ENCODE measurements at regions not wholly inside any gene's neighbourhood (a gene's known extent, or its start where the extent isn't known, plus 50 kb on each side); places are given as distances from the start of the nearest gene placed in this dataset.

DNA sequence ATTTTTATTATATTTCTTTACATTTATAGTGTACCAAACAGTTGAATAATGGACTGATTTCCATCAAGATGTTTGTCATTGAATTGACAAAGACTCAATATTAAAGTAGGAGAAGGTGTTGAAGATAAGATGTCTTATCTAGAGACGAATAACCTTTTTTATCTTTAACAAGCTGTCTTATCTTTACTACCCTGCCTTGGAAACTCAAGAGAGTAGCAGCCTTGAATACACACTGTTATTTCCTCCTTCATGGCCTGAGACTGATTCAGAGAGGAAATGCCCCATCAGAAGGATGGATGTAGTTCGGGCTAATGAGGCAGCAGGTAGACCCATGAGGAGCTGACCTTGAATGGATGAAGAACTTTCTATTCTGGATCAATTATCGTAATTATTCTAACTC is 365.1 kb upstream of the SEMA6D start:
- no peak for FAIRE-seq
- no peak for DNase-seq (ENCODE audit: insufficient read length, low spot score)
- TF ChIP-seq, protein P1, sequence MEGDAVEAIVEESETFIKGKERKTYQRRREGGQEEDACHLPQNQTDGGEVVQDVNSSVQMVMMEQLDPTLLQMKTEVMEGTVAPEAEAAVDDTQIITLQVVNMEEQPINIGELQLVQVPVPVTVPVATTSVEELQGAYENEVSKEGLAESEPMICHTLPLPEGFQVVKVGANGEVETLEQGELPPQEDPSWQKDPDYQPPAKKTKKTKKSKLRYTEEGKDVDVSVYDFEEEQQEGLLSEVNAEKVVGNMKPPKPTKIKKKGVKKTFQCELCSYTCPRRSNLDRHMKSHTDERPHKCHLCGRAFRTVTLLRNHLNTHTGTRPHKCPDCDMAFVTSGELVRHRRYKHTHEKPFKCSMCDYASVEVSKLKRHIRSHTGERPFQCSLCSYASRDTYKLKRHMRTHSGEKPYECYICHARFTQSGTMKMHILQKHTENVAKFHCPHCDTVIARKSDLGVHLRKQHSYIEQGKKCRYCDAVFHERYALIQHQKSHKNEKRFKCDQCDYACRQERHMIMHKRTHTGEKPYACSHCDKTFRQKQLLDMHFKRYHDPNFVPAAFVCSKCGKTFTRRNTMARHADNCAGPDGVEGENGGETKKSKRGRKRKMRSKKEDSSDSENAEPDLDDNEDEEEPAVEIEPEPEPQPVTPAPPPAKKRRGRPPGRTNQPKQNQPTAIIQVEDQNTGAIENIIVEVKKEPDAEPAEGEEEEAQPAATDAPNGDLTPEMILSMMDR (IDR thresholded peaks at IDR 0.05; ENCODE audit: insufficient read depth, missing control alignments), result no peak

DNA sequence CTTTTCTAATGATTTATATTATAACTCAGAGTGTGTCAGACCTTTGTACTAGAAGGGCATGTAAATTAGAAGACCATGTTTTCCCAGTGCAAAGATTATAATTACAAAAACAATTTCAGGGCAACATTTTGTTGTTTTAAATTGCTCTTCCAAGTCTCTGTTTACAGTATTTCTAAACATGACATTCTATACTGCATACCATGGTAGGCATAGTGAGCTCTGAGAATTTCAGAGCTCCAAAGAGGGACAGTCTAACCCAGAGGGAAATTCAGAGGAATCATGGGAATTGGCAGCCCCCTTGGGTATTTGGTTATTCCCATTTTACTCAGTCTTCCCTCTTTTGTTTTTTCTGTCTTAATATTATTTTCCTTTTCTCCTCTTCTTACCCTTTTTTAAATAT is 361.5 kb upstream of the SEMA6D start:
- DNase-seq (ENCODE audit: insufficient read length, low spot score) (no peak), FAIRE-seq (no peak)
- TF ChIP-seq, protein P1 (IDR thresholded peaks at IDR 0.05; ENCODE audit: insufficient read depth, missing control alignments), result no peak

DNA sequence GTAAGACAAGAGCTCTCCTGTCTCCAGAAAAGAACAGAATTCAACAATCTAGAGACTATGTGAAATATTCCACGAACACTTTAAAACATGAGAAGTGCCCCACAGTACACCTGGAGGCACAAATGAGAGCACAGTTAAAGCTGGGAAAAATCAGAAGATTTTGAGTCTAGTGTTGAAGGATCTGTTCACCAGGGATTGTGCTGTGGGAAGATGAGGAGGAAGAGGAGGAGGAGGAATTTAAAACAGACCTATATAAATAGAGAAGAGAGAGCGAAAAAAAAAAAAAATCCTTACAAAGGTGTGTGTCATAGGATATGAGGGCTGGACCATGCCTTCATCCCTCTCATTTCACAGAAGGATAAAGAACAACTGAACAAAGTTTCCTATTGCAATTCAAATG is 361.0 kb upstream of the SEMA6D start:
- no peak for FAIRE-seq
- DNase-seq (ENCODE audit: insufficient read length, low spot score), result no peak

DNA sequence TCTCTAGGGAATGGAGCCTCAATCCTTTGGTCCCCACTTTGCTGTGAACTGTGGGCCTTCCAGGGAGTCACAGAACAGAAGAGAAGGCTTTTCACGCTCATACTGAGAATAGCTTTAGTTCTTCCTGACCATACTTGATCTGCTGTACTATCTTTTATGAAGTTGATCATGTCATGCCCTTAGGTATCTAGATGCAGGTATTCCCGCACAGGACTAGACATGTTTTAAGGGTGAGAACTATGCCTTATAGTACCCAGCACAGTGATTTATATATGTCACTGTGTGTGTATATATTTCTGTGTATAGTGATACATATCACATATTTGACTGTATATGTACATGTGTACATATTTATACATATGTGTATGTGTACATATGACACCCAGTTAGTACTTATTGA is 358.4 kb upstream of the SEMA6D start:
- no peak for DNase-seq (ENCODE audit: insufficient read length, low spot score)
- TF ChIP-seq, protein P1 (IDR thresholded peaks at IDR 0.05; ENCODE audit: insufficient read depth, missing control alignments), result no peak
- FAIRE-seq, result no peak

More for the DNA sequence above, 361.0 kb upstream of the SEMA6D start:
- TF ChIP-seq, protein P1 (IDR thresholded peaks at IDR 0.05; ENCODE audit: insufficient read depth, missing control alignments), result no peak

DNA sequence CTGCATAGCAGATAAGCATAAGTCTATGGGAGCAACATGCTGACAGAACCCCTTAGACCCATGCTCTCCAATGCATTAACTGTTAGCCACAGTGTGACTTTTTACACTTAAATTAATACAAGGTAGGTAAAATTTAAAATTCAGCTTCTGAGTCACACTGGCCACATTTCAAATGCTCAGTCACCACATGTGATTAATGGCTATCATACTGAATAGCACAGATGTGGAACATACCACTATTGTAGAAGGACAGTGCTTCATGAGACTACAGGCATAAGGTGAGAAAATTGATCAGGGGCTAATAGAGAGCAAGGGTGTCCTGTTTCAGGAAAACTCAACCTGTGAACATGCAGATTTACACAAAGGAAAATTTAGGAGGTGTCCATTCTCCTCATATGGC is 357.0 kb upstream of the SEMA6D start:
- DNase-seq (ENCODE audit: insufficient read length, low spot score) (no peak), FAIRE-seq (no peak)
- TF ChIP-seq, protein P1 (IDR thresholded peaks at IDR 0.05; ENCODE audit: insufficient read depth, missing control alignments), result no peak

DNA sequence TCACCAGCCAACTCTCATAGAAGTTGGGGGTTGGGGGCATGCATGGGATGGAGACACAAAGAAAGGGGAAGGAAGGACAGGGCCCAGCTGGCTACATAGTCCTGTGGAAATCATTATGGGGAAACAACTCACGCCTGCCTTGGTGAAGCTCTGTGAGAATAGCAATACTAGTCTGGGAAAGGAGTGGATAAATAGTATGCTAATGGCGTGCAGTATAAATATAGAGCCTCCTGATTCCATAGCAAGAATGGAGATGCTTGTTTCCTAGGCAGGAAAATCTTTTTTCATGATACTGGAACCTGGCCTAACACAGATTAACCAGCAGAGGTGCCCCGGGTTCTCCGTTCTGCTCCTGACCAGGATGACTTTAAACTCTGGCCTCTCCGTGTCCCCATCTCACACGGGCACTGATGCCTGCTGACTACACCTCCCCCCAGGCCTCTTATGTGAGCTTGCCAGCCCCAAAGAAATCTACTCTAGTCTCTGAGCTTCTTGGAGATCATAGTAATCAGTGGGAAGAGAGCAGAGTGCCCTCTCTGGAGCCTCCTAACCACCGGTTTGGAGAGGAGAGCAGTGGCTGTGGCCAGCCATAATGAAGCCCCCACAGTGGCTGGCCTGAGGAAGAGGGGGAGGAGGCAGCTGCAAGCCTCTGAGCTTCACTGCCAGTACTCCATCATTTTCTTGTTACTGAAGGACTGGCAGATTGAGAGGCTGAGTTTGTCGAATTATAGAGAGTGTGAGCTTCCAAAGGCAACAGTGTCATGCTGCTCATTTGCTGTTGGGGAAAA is 355.0 kb upstream of the SEMA6D start:
- FAIRE-seq, result no peak
- TF ChIP-seq, protein P1 (IDR thresholded peaks at IDR 0.05; ENCODE audit: insufficient read depth, missing control alignments), result no peak
- no peak for DNase-seq (ENCODE audit: insufficient read length, low spot score)

DNA sequence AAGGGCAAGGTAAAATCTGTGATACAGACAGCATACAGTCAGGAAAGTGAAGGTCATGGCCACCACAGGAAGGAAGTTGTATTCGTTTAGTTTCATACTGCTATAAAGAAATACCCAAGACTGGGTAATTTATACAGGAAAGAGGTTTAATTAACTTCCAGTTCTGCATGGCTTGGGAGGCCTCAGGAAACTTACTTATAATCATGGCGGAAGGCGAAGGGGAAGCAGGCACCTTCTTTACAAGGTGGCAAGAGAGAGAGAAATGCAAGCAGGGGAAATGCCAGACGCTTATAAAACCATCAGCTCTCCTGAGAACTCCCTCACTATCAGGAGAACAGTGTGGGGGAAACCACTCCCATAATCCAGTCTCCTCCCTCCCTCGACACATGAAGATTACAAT is 353.7 kb upstream of the SEMA6D start:
- FAIRE-seq, result no peak

More for the DNA sequence above, 353.7 kb upstream of the SEMA6D start:
- TF ChIP-seq, protein P1 (IDR thresholded peaks at IDR 0.05; ENCODE audit: insufficient read depth, missing control alignments), result no peak
- DNase-seq (ENCODE audit: insufficient read length, low spot score), result no peak

Data from D721Med (cell line).